Natural killer cell (primary cell): ENCODE measurements at regions not wholly inside any gene's neighbourhood (a gene's known extent, or its start where the extent isn't known, plus 50 kb on each side); places are given as distances from the start of the nearest gene placed in this dataset.

Experiments used
- ATAC-seq, 3 donors: fragments of 150-1000 bp in 2 of 3; fragments of 200-7000 bp in 1 of 3; cut with Tn5 transposase; 1 replicate in 1 of 3; 2 replicates in 2 of 3; pipeline ENCODE4 v1.10.0; 2021; ENCODE audit warnings: mild to moderate bottlenecking in 2 of 3, moderate library complexity in 2 of 3
- DNase-seq, 2 donors: peaks; one replicate each; pipeline versions ENCODE4 v3.0.0 to v3.0.0-alpha.2; 2013 to 2021; ENCODE audit warnings: mixed read lengths in 1 of 2
- H3K27ac ChIP-seq: one replicate; pipeline ENCODE4 v1.5.1; 2013; ENCODE audit warnings: mild to moderate bottlenecking, low read length
- H3K27me3 ChIP-seq: one replicate; pipeline ENCODE4 v1.6.1; 2013; ENCODE audit warnings: low read length; ENCODE audit not compliant: control insufficient read depth, insufficient read depth
- H3K36me3 ChIP-seq: one replicate; pipeline ENCODE4 v1.6.1; 2013; ENCODE audit warnings: low read length; ENCODE audit not compliant: control insufficient read depth, insufficient read depth
- H3K4me1 ChIP-seq: one replicate; pipeline ENCODE4 v1.6.1; 2013; ENCODE audit warnings: low read length; ENCODE audit not compliant: control insufficient read depth, insufficient read depth
- H3K4me3 ChIP-seq: one replicate; pipeline ENCODE4 v1.5.1; 2013; ENCODE audit warnings: low read length
- H3K9me3 ChIP-seq: one replicate; pipeline ENCODE4 v1.6.1; 2013; ENCODE audit warnings: low read length; ENCODE audit not compliant: control insufficient read depth, insufficient read depth
- H3K27ac Mint-ChIP-seq, 2 donors: one replicate each; pipeline ENCODE4 v1.8.0; 2022; ENCODE audit warnings: mild to moderate bottlenecking in 2 of 2, mixed read lengths in 2 of 2, moderate library complexity in 1 of 2
- H3K27me3 Mint-ChIP-seq, 2 donors: one replicate each; pipeline ENCODE4 v1.8.0; 2022; ENCODE audit warnings: low read depth in 2 of 2, mixed read lengths in 2 of 2
- H3K36me3 Mint-ChIP-seq: one replicate; pipeline ENCODE4 v1.8.0; 2022; ENCODE audit warnings: mixed read lengths
- H3K4me1 Mint-ChIP-seq, 2 donors: one replicate each; pipeline ENCODE4 v1.8.0; 2022; ENCODE audit warnings: mixed read lengths in 2 of 2
- H3K4me3 Mint-ChIP-seq: one replicate; pipeline ENCODE4 v1.8.0; 2022; ENCODE audit warnings: mild to moderate bottlenecking, moderate library complexity, mixed read lengths
- H3K9me3 Mint-ChIP-seq, 2 donors: one replicate each; pipeline ENCODE4 v1.8.0; 2022; ENCODE audit warnings: mixed read lengths in 2 of 2
- WGBS: methylation state at CpG from one replicate; pipeline ENCODE4 v1.1.7; 2013; ENCODE audit warnings: missing lambda C conversion rate; ENCODE audit not compliant: insufficient coverage; 5-methylcytosine and 5-hydroxymethylcytosine counted together
- intact Hi-C: fragments of 100-400 bp; cut with micrococcal nuclease; formaldehyde crosslinking; loops from one replicate; pipeline ENCODE4 v1.14.2; 2022
- TF ChIP-seq, protein P1 (sequence below): fragments of 200-600 bp; IDR thresholded peaks from one replicate; pipeline ENCODE4 v1.8.0; 2022; ENCODE audit warnings: antibody characterized with exemption

DNA sequence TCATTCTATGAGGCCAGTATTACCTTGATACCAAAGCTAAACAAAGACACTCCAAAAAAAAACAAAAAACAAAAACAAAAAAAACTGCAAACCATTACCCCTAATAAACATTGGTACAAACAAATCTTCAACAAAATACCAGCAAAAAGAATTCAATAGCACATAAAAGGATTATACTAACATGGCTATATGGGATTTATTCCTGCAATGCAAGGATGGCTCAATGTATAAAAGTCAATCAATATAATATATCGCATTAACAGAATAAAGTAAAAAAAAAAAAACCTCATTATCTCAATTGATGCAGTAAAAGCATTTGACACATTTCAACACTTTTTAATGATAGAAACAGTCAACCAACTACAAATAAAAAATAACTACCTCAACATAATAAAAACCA is 233.3 kb upstream of the NFE2L3 start:
- Histone ChIP-seq H3K27me3 (peaks cover 4% of the 10 kb centered on the region), H3K27ac (no peak overlapping the region), H3K36me3 (no peaks in the 10 kb centered on the region), H3K4me1 (no peaks in the 10 kb centered on the region), H3K4me3 (no peak overlapping the region), H3K9me3 (no peaks in the 10 kb centered on the region)
- Mint-ChIP-seq H3K4me1 (no peaks in the 10 kb centered on the region), H3K27ac (no peak overlapping the region), H3K4me3 (no peak overlapping the region), H3K9me3 (peaks cover 0 to 7% of the 10 kb centered on the region in 2 donors), H3K36me3 (peaks cover 9% of the 10 kb centered on the region), H3K27me3 (peaks cover 32 to 58% of the 10 kb centered on the region in 2 donors)
- no peak for DNase-seq
- TF ChIP-seq, protein P1, sequence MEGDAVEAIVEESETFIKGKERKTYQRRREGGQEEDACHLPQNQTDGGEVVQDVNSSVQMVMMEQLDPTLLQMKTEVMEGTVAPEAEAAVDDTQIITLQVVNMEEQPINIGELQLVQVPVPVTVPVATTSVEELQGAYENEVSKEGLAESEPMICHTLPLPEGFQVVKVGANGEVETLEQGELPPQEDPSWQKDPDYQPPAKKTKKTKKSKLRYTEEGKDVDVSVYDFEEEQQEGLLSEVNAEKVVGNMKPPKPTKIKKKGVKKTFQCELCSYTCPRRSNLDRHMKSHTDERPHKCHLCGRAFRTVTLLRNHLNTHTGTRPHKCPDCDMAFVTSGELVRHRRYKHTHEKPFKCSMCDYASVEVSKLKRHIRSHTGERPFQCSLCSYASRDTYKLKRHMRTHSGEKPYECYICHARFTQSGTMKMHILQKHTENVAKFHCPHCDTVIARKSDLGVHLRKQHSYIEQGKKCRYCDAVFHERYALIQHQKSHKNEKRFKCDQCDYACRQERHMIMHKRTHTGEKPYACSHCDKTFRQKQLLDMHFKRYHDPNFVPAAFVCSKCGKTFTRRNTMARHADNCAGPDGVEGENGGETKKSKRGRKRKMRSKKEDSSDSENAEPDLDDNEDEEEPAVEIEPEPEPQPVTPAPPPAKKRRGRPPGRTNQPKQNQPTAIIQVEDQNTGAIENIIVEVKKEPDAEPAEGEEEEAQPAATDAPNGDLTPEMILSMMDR: no peak
- intact Hi-C loops: no loop called here
- no CpG with 5 or more reads among the region's 1 CpG for WGBS
- ATAC-seq: no peak

GRCh38 chr7:25922296-25922695 is 229.7 kb upstream of the NFE2L3 start:
- WGBS: 96% methylated on average over 2 of the region's 3 CpGs
- Mint-ChIP-seq H3K9me3 (peaks cover 0 to 7% of the 10 kb centered on the region in 2 donors), H3K27me3 (peaks cover 24 to 68% of the 10 kb centered on the region in 2 donors), H3K4me1 (no peaks in the 10 kb centered on the region), H3K27ac (no peak overlapping the region), H3K4me3 (no peak overlapping the region), H3K36me3 (peaks cover 9% of the 10 kb centered on the region)
- Histone ChIP-seq H3K36me3 (no peaks in the 10 kb centered on the region), H3K4me3 (no peak overlapping the region), H3K27me3 (peaks cover 6% of the 10 kb centered on the region), H3K9me3 (no peaks in the 10 kb centered on the region), H3K4me1 (no peaks in the 10 kb centered on the region), H3K27ac (no peak overlapping the region)
- intact Hi-C loops: no loop called here
- ATAC-seq: no peak
- DNase-seq: no peak
- TF ChIP-seq, protein P1: no peak

GRCh38 chr7:25923741-25924460 is 228.1 kb upstream of the NFE2L3 start:
- Histone ChIP-seq H3K36me3 (no peaks in the 10 kb centered on the region), H3K27me3 (peaks cover 6% of the 10 kb centered on the region), H3K27ac (no peak overlapping the region), H3K4me1 (no peaks in the 10 kb centered on the region), H3K9me3 (no peaks in the 10 kb centered on the region), H3K4me3 (no peak overlapping the region)
- H3K4me1 Mint-ChIP-seq: no peaks in the 10 kb centered on the region
- H3K4me3 Mint-ChIP-seq: no peak overlapping the region
- peaks cover 1% of the 10 kb centered on the region for H3K36me3 Mint-ChIP-seq
- TF ChIP-seq, protein P1: no peak
- intact Hi-C loops: no loop called here
- H3K27ac Mint-ChIP-seq: no peak overlapping the region
- H3K27me3 Mint-ChIP-seq: peaks cover 26 to 70% of the 10 kb centered on the region in 2 donors
- H3K9me3 Mint-ChIP-seq: peaks cover 0 to under 1% of the 10 kb centered on the region in 2 donors
- no peak for DNase-seq
- no peak for ATAC-seq
- WGBS: no CpG with 5 or more reads among the region's 1 CpG

DNA sequence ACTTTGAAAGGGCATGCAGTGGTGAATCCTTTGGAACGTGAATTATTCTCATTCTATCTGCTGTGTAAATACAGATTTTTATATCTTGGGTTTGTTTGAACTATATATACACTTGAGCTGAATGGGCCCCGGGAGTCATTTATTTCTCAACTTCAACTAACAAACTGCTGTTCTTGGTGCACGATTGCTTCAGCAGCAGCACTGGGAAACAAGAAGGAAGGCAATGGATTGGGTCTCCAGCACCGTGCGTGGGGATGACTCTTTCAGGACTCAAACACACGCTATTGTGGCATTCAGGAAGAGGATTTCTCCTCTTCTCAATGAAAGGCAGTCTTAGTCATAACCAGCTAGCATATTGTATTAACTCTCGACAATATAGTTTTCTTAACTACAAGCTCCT is 226.0 kb upstream of the NFE2L3 start:
- intact Hi-C loops: no loop called here
- no peak for ATAC-seq
- Histone ChIP-seq H3K4me3 (no peak overlapping the region), H3K36me3 (no peaks in the 10 kb centered on the region), H3K27ac (no peak overlapping the region), H3K4me1 (no peaks in the 10 kb centered on the region), H3K27me3 (peaks cover 5% of the 10 kb centered on the region), H3K9me3 (no peaks in the 10 kb centered on the region)
- peaks cover 24 to 65% of the 10 kb centered on the region in 2 donors for H3K27me3 Mint-ChIP-seq
- H3K27ac Mint-ChIP-seq: no peak overlapping the region
- no peak overlapping the region for H3K4me3 Mint-ChIP-seq
- no peak for DNase-seq
- H3K9me3 Mint-ChIP-seq: no peaks in the 10 kb centered on the region
- TF ChIP-seq, protein P1: no peak
- WGBS: 61% methylated on average over 5 of the region's 7 CpGs
- H3K36me3 Mint-ChIP-seq: no peaks in the 10 kb centered on the region
- no peaks in the 10 kb centered on the region for H3K4me1 Mint-ChIP-seq
